Muscle layer of duodenum (tissue), 2 donors: ENCODE measurements at regions not wholly inside any gene's neighbourhood (a gene's known extent, or its start where the extent isn't known, plus 50 kb on each side); places are given as distances from the start of the nearest gene placed in this dataset.
"Not testable (repeated sequence)": the region's sequence is repeated elsewhere in the genome, so short reads cannot be mapped to it uniquely, and the experiment has no call there.

Source experiments
- H3K27ac ChIP-seq: one replicate; pipeline ENCODE4 v1.7.0; 2013; ENCODE audit warnings: mild to moderate bottlenecking, low read length
- H3K27me3 ChIP-seq: one replicate; pipeline ENCODE4 v1.7.0; 2013; ENCODE audit warnings: low read depth, mild to moderate bottlenecking, control low read depth, low read length
- H3K36me3 ChIP-seq, 2 donors: one replicate each; pipeline ENCODE4 v1.7.0; 2013; ENCODE audit warnings: low read length in 2 of 2, control low read depth in 1 of 2, mild to moderate bottlenecking in 1 of 2; ENCODE audit not compliant: insufficient read depth in 2 of 2, control insufficient read depth in 1 of 2
- H3K4me1 ChIP-seq, 2 donors: one replicate each; pipeline ENCODE4 v1.7.0; 2013; ENCODE audit warnings: low read length in 2 of 2, mild to moderate bottlenecking in 2 of 2, control low read depth in 1 of 2, moderate library complexity in 1 of 2; ENCODE audit not compliant: insufficient read depth in 2 of 2, control insufficient read depth in 1 of 2
- H3K4me3 ChIP-seq, 2 donors: one replicate each; pipeline ENCODE4 v1.7.0; 2013; ENCODE audit warnings: low read length in 2 of 2, low read depth in 1 of 2, mild to moderate bottlenecking in 1 of 2
- H3K9me3 ChIP-seq, 2 donors: one replicate each; pipeline ENCODE4 v1.7.0; 2013; ENCODE audit warnings: low read length in 2 of 2, control low read depth in 1 of 2, mild to moderate bottlenecking in 1 of 2; ENCODE audit not compliant: control insufficient read depth in 1 of 2
- donor health status: healthy.

DNA sequence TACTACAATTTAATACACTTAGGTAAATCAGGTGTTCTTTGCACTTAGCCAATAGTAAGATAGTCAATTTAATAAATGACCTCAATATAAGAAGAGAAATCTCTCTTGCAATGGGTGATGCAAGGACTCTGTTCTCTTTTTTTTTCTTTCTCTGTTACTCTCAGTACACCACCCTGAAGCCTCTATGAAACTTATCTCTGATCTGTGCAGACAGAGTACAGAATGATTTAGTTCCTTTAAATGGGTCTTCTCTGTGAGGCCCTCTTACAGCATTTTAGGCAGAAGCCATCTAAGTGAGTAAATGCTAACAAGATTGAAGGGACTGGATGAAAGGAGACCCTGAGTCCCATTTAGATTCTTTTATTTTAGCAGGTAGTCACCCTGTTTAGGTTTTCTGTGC lies 312.8 kb downstream of the RFPL4B start:
- H3K4me1 ChIP-seq = no peaks in the 10 kb centered on the region
- H3K27me3 ChIP-seq = no peaks in the 10 kb centered on the region
- H3K27ac ChIP-seq = no peak overlapping the region
- no peak overlapping the region for H3K4me3 ChIP-seq
- H3K36me3 ChIP-seq = no peaks in the 10 kb centered on the region
- H3K9me3 ChIP-seq = no peaks in the 10 kb centered on the region

DNA sequence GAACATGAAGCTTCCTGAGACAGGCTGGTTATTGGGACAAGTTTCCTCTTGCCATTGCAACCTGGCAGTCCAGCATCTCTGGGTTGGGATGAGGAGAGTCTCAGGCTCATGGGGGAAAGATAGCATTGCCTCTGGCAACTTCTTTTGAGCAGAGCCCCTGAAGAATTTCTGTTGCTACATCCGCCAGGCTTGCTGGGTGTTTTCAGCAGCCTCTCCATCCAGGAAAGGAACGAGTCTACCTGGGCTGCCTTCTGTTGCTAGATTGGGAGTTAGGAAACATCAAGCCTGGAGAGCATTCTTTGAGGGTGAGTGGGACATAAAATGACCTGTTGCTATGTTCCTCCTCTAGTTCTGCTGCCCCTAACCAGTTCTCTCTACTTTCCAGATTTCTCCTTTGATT lies 313.5 kb downstream of the RFPL4B start:
- no peak overlapping the region for H3K27ac ChIP-seq
- H3K4me3 ChIP-seq = no peak overlapping the region
- no peaks in the 10 kb centered on the region for H3K27me3 ChIP-seq
- H3K4me1 ChIP-seq = no peaks in the 10 kb centered on the region
- H3K36me3 ChIP-seq = no peaks in the 10 kb centered on the region
- no peaks in the 10 kb centered on the region for H3K9me3 ChIP-seq

DNA sequence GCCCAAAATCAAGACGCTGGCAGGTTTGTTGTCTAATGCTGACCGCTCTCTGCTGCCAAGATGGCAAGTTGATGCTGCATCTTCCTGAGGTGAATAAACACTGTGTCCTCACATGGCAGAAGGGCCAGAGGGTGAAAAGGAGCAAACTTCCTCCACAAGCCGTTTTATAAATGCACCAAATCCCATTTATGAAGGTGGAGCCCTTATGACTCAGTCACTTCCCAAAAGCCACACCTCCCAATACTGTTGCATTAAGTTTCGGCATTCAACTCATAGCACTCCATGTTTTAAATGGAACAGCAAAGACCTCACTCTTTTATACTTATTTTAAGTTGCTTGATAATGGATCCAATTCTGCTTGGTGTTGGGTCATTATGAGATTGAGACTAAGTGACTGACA lies 316.6 kb downstream of the RFPL4B start:
- H3K36me3 ChIP-seq = no peaks in the 10 kb centered on the region
- H3K4me1 ChIP-seq = no peaks in the 10 kb centered on the region
- H3K4me3 ChIP-seq = no peak overlapping the region
- H3K27me3 ChIP-seq = no peaks in the 10 kb centered on the region
- no peaks in the 10 kb centered on the region for H3K9me3 ChIP-seq
- no peak overlapping the region for H3K27ac ChIP-seq

DNA sequence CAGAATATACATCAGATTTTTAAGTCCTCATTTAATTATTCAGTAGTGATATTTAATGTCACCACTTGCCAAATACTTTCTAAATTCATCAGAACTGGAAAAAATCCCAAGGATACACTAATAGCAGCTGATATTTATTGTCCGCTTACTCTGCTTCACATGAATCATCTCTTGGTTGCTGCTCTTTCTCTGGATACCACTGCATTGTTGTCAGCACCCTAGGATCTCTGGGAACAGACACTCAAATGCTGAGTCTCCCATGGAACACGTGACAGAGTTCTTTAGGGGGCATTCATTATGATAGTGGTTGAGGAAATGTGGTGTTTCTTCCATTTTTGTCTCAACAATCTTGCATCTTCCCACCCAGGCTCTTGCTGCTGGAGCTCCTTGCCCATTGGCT lies 318.0 kb downstream of the RFPL4B start:
- Histone ChIP-seq H3K4me3 (no peak overlapping the region), H3K36me3 (no peaks in the 10 kb centered on the region), H3K27me3 (no peaks in the 10 kb centered on the region)

DNA sequence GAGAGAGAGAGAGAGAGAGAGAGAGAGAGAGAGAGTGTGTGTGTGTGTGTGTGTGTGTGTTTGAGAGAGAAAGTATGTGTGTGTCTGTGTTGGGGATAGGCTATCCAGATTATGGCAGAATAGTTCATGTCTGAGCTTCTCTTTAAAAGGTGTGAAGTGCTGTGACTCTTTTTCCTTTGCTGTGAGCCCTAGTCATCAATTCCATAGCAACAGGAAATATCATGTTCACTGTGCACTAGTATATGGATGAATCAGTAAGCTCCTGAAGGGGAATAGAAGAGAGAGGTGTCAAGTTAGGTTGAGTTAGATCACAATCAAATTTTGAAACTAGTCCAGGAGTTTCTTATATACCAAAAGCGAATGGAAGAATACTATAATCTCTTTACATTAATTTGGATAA lies 318.7 kb downstream of the RFPL4B start:
- no peak overlapping the region for H3K4me3 ChIP-seq
- H3K27ac ChIP-seq = no peak overlapping the region
- H3K27me3 ChIP-seq = no peaks in the 10 kb centered on the region
- no peaks in the 10 kb centered on the region for H3K36me3 ChIP-seq
- H3K4me1 ChIP-seq = no peaks in the 10 kb centered on the region
- H3K9me3 ChIP-seq = no peaks in the 10 kb centered on the region

More for the DNA sequence above, 318.0 kb downstream of the RFPL4B start:
- no peaks in the 10 kb centered on the region for H3K4me1 ChIP-seq
- H3K9me3 ChIP-seq = no peaks in the 10 kb centered on the region
- no peak overlapping the region for H3K27ac ChIP-seq

DNA sequence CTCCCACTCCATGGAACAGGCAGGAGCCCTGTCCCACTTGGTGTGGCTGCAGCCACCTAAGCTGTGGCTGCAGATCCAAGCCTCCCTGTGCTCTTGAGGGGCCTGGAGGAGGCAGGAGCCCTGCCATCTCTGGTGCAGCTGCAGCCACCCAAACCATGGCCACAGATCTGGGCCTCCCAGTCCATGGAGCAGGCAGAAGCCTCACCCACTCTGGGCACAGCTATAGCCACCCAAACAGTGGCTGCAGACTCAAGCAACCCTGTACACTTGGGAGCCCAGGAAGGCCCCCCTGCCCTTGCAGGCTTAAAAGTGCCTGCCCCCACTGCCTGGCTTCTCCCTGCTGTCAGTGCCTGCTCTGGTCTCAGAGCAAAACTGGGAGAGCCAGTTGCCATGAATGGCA lies 320.3 kb downstream of the RFPL4B start:
- Histone ChIP-seq H3K4me3 (no peak overlapping the region), H3K27ac (no peak overlapping the region)

DNA sequence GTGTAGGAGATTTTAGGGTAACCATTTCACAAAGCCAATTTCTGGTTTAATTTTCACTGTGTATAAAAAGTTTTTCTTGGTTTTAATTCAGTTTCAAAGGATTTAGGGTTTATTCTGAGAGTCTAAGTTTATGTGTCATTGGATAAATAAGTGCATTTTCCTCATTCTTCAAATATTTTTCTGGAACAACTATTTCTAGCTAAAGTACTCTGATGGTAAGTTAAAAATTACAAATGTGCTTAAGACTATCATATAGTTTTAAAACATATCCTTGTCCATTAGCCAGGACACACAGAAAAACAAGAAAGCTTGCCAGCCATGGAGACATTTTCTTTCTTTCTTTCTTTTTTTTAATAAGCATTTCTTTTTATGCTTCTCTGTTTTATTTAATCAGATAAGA lies 333.0 kb downstream of the RFPL4B start:
- Histone ChIP-seq H3K9me3 (peaks cover 0 to 3% of the 10 kb centered on the region in 2 donors), H3K27ac (no peak overlapping the region), H3K36me3 (no peaks in the 10 kb centered on the region), H3K4me3 (no peak overlapping the region), H3K4me1 (no peaks in the 10 kb centered on the region), H3K27me3 (no peaks in the 10 kb centered on the region)

More for the DNA sequence above, 320.3 kb downstream of the RFPL4B start:
- no peaks in the 10 kb centered on the region for H3K4me1 ChIP-seq
- H3K36me3 ChIP-seq = no peaks in the 10 kb centered on the region
- no peaks in the 10 kb centered on the region for H3K27me3 ChIP-seq
- no peaks in the 10 kb centered on the region for H3K9me3 ChIP-seq

DNA sequence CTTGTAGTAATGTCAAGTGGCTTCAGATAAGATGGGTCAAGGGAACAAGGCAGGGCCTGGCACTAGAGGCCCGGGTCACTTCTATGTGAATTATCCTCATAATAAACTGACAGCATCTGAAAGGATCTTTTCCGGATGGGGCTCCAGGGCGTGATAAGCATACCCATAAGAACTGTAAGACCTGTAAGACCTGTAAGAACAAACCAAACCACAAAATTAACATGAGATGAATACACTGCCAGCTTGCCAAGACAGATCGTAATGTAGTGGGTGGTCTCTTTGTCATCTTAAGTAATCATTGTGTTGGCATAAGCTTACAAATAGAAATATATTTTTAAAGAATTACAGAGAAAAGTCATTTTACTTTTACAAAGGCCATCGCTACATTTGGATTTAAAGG lies 334.9 kb downstream of the RFPL4B start:
- Histone ChIP-seq H3K4me1 (no peaks in the 10 kb centered on the region), H3K9me3 (no peaks in the 10 kb centered on the region), H3K4me3 (no peak overlapping the region), H3K27ac (no peak overlapping the region), H3K36me3 (no peaks in the 10 kb centered on the region), H3K27me3 (no peaks in the 10 kb centered on the region)

DNA sequence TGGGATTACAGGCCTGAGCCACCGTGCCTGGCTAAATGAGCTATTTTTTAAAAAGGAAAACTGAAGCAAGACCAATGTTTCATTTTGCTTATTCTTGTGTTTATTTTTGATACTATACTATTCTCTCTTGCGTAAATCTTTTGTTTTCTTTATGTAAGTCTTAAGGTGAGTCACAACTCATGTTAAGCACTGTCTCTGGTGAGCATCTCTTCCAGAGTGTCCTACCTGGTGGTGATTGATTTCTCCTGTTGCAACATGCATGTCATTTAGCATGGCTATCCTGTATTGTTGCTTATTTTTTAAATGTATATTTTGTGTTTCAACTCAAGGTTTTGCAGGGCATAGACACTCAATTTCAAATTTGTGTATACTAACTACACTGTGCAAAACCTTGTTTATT lies 336.0 kb downstream of the RFPL4B start:
- Histone ChIP-seq H3K4me1 (no peaks in the 10 kb centered on the region), H3K27me3 (no peaks in the 10 kb centered on the region), H3K27ac (no peak overlapping the region), H3K4me3 (no peak overlapping the region), H3K9me3 (no peaks in the 10 kb centered on the region), H3K36me3 (no peaks in the 10 kb centered on the region)

DNA sequence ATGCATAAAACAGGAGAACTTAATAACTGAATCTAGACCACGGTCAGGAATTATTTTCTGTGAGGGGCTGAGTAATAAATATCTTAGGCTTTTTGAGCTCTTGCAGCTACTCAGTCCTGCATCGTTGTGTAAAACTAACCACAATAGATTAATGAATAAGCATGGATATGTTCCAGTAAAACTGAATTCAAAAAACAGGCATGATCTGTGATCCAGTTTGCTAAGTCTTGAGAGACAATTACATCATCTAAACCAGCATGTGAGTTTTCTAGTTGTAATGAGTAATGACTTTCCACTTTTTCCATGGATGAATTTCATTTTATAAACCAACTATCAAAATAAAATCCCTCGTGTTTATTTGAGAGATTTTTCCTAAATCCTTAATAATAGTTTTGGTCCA lies 336.8 kb downstream of the RFPL4B start:
- Histone ChIP-seq H3K9me3 (no peaks in the 10 kb centered on the region), H3K36me3 (no peaks in the 10 kb centered on the region), H3K27ac (no peak overlapping the region), H3K4me3 (no peak overlapping the region), H3K27me3 (no peaks in the 10 kb centered on the region), H3K4me1 (no peaks in the 10 kb centered on the region)

DNA sequence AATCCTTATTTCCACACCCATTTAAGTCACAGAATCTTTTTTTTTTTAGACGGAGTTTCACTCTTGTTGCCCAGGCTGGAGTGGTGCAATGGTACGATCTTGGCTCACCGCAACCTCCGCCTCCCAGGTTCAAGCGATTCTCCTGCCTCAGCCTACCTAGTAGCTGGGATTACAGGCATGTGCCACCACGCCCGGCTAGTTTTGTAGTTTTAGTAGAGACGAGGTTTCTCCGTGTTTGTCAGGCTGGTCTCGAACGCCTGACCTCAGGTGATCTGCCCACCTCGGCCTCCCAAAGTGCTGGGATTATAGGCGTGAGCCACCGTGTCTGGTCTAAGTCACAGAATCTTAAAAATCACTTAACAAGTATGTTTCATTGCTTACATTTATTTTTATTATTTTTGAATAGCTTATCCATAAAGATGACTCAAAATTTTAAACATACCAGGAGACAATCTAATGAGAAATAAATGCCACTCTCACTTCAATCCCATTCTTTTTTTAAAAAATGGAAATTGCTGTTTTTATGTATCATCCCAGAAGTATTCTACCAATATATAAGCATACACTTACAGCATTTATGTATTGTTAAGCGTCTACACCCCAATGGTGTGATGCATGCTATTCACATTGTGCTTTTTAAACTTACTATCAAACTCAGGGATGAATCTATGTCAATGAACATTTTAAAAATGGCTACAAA lies 338.5 kb downstream of the RFPL4B start:
- not testable (repeated sequence) for H3K4me3 ChIP-seq, H3K36me3 ChIP-seq, H3K27ac ChIP-seq, H3K27me3 ChIP-seq, H3K4me1 ChIP-seq, H3K9me3 ChIP-seq

DNA sequence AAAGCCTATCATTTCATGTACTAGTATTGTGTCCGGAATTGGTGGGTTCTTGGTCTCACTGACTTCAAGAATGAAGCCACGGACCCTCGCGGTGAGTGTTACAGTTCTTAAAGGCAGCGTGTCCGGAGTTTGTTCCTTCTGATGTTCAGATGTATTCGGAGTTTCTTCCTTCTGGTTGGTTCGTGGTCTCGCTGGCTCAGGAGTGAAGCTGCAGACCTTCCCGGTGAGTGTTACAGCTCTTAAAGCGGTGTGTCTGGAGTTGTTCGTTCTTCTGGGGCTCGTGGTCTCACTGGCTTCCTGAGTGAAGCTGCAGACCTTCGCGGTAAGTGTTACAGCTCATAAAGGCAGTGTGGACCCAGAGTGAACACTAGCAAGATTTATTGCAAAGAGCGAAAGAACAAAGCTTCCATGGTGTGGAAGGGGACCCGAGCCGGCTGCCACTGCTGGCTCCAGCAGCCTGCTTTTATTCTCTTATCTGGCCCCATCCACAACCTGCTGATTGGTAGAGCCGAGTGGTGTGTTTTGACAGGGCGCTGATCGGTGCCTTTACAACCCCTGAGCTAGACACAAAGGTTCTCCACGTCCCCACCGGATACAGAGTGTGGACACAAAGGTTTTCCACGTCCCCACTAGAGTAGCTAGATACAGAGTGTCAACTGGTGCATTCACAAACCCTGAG lies 341.5 kb downstream of the RFPL4B start:
- H3K4me3 ChIP-seq, H3K27ac ChIP-seq: not testable (repeated sequence)

More for the DNA sequence above, 341.5 kb downstream of the RFPL4B start:
- H3K4me1 ChIP-seq = peaks cover 0 to 11% of the 10 kb centered on the region in 2 donors
- H3K27me3 ChIP-seq, H3K9me3 ChIP-seq, H3K36me3 ChIP-seq: not testable (repeated sequence)
